ENCODE measurements at regions not wholly inside any gene's neighbourhood (a gene's known extent, or its start where the extent isn't known, plus 50 kb on each side); places are given as distances from the start of the nearest gene placed in this dataset.
"Not testable (repeated sequence)": the region's sequence is repeated elsewhere in the genome, so short reads cannot be mapped to it uniquely, and the experiment has no call there.

DNA sequence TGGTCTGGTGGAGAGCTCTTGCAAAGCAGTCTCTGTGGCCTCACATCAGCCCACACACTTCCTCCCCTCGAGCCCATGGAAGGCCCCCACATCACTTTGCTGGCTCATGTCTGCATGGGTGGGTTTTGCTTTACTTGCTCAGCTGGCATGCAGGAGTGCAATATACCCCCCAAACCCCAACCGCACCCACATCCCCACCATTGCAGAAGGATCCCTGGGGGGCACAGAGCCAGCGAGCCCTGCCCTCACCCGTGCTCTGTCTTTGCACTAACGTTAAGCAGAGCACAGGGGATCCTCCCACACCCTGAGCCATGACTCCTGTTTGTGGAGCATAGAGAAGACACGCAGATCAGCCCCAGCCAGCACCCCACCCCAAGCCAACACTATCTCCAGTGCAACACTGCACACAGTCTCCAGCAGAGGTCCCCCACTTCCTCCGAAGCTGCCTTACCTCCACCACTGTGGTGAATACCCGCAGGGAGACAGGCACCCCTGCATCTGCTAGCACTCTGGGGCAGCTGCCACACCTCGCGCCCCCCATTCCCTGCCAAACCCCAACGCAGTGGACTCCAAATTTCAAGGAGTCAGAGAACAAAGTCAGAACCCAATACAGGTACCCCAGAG lies 177.8 kb upstream of the RGPD4 start:
- no peak for DNase-seq

DNA sequence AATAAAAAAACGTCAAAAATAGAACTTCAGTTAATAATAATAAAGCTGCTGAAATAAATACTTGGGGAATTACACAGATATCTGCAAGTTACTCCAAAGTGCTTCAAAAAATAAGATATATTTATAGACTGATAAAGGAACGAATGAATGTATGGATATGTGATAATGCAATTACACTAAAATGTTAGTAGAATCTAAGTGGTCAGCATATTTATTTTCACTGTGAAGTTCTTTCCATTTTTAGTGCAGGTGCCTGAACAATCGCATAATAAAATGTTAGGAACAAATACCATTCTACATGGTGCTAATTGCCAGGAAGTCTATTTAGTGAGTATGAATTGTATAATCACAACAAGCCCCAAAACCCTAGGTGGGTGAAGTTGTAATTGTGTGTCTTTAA lies 169.6 kb upstream of the RGPD4 start:
- DNase-seq = no peak

- DNase-seq = no peak
Observed at GRCh38 chr2:107663632-107664031, 163.1 kb upstream of the RGPD4 start.

DNA sequence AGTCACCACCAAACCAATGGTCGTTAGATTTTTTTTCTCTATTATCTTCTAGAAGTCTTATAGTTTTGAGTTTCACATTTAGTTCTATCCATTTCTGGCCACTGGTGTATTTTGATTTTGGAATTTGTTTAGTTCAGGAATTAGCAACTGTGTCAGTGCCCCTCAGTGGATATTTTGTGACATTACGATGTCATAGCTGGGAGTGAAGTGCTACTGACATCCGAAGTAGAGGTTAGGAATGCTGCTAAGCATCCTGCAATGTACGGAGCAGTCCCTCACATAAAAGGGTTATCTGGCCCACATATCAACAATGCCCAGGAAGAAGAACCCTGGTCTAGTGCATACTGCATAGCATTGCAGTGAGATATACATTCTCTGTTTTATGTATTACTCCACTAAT lies 157.4 kb upstream of the RGPD4 start:
- DNase-seq = peak in 1 of 2 donors; percentile 0

DNA sequence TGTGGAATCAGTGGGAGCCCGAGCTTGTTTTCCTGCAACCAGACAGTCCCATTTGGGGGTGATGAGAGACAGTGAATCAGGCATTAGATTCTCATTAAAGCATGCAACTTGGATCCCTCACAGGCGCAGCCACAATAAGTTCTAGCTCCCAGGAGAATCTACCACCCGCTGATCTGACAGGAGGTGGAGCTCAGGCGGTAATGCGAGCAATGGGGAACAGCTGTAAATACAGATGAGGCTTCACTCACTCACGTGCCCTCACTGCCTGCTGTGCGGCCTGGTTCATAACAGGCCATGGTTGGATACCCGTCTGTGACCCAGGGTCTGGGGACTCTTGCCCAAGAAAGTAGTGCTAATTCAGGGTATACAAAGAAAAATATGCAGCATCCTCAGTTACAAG lies 144.8 kb upstream of the RGPD4 start:
- no peak for DNase-seq

DNA sequence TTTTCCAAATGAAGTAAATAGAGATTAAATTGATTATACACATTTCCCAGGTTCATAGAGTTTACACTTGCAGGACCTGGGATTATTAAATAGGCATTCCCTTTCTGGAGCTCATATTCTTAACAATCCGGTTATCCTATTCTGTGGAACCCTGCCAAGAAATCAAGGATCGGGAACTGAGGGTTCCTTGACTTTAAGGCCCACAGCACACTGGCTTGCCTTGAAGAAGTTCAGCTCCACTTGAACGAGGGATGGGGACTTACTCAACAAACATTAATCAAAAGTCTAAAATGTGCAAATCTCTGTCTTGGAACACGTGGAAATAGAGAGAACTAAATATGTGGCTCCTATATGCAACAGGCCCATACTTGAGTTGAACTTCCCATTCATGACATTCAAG lies 142.3 kb upstream of the RGPD4 start:
- DNase-seq = no peak

- no peak for DNase-seq
Observed at GRCh38 chr2:107685421-107685986, 141.2 kb upstream of the RGPD4 start.

DNA sequence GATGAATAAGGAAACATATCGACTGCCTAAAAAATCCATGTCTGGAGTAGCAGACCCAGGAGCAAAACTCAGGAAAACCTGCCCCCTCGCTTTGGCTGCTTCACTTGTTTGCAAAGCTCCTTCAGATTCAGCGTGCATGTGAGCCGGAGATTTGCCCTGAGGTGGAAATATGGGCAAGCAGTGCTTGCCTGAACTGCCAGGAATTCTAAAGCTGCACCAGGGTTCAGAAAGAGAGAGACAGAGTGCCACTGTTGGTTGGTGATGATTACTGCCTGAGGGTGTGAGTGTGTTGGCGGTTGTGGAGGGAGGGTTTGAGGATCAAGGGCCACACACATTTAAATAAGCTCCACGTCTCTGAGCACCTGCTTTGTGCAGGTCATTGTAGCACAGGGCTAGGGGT lies 139.6 kb upstream of the RGPD4 start:
- DNase-seq = no peak

GRCh38 chr2:107688135-107688534 lies 138.6 kb upstream of the RGPD4 start:
- no peak for DNase-seq

DNA sequence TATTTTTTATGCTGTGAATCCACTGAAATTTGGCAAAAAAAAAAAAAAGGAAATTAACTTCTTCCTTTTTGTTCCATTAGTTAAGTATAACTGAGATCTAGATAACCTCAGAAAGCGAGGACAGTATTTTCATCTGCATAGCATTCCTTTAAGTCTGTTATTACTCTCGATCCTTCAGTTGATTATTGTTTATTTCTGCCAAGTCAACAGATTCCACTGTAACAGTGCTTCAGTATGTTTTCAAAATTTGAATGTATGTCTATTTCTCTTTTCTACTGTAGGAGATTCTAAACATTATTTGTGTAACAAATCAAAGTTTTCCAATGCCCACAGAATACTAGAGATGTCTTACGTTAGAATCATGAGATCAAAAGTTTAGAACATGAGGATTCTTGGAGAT lies 133.1 kb upstream of the RGPD4 start:
- no peak for DNase-seq

- no peak for DNase-seq
Observed at GRCh38 chr2:107694667-107695066, 132.0 kb upstream of the RGPD4 start.

DNA sequence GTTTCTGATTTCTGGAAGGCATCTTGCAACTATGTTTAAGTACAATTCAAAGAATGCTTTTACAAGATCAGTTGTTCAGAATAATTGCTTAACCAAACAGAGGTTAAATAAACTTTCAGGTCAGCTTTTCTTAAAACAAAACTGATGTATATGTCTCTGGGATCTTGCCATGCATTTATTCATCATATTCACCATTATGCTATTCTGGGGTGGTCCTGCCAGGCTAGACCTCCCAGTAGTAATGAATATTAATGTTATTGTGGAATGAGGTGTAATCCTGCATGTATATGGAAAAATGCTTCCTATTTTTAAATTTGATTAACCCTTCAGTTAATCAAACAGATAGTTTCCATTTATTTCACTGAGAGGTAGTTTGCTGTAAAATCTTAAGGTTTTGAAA lies 129.3 kb upstream of the RGPD4 start:
- no peak for DNase-seq

GRCh38 chr2:107698861-107699260 lies 127.8 kb upstream of the RGPD4 start:
- DNase-seq = no peak

- no peak for DNase-seq
Observed at GRCh38 chr2:107700073-107700472, 126.6 kb upstream of the RGPD4 start.

- DNase-seq = no peak
Observed at GRCh38 chr2:107711941-107712340, 114.8 kb upstream of the RGPD4 start.

- DNase-seq = no peak
Observed at GRCh38 chr2:107712857-107713256, 113.8 kb upstream of the RGPD4 start.

DNA sequence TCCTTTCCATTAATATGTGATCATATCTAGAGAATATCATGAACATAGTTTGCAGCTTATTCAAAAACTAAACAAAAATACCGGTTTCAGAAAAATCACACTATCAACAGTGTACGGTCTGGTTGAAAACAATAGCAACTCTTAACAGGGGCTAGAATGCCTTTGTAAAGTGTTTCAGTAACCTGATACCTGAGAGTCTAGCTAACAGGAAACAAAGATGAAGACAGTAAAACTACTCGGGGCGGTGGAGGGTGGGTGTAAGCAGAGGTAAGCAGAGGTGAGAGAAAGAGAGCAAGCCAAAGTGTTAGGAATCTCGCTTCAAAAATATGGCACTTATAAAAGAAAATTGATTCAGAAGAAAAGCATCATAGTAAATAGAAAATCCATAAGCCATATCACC lies 109.0 kb upstream of the RGPD4 start:
- DNase-seq = no peak

DNA sequence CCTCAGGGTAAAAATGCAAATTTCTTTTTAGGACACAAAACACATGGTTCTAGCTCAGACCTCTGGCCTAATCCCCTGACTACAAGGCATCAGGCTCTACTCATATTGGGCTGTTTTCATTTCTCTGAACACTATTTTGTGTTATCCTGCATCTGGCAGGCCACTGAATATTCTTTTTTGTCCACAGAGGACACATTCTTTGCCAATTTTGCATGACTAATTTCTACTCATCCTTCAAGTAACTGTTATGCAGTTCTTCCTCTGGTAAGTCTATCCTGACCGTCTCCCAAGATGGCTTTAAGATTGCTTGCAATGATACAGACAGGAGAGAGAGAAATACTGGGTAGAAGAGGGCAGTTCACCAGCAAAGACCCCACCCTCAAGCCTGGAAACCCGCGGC lies 107.6 kb upstream of the RGPD4 start:
- DNase-seq = no peak

DNA sequence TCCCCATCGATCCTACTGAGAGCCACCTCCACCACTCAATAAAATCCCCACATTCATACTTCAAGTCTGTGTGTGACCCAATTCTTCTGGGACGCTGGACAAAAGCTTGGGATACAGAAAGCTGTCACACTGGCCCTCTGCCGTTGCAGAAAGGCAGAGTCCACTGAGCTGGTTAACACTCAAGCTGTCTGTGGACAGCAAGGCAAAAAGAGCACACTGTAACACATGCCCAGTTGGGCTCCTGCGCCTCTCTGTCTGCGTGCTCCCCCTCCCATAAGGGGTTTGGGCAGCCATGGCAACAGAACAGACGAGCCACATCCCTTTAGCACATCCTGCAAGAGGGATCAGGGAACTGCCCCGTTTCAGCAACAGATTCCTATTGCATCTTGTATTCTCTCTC lies 106.9 kb upstream of the RGPD4 start:
- no peak for DNase-seq

GRCh38 chr2:107721178-107721577 lies 105.5 kb upstream of the RGPD4 start:
- DNase-seq = no peak

GRCh38 chr2:107721586-107721985 lies 105.1 kb upstream of the RGPD4 start:
- no peak for DNase-seq

DNA sequence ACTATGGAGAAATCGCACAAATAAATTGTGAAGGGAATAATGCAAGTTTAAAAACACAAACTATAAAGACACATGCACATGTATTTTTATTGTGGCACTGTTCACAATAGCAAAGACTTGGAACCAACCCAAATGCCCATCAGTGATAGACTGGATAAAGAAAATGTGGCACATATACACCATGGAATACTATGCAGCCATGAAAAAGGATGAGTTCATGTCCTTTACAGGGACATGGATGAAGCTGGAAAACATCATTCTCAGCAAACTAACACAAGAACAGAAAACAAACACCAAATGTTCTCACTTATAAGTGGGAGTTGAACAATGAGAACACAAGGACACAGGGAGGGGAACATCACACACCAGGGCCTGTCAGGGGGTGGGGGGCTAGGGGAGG lies 100.9 kb upstream of the RGPD4 start:
- not testable (repeated sequence) for DNase-seq

GRCh38 chr2:107727318-107727717 lies 99.4 kb upstream of the RGPD4 start:
- DNase-seq = no peak

- DNase-seq = no peak
Observed at GRCh38 chr2:107728586-107728985, 98.1 kb upstream of the RGPD4 start.

- no peak for DNase-seq
Observed at GRCh38 chr2:107729440-107729839, 97.3 kb upstream of the RGPD4 start.
